HEK293 (cell line): ENCODE measurements at regions not wholly inside any gene's neighbourhood (a gene's known extent, or its start where the extent isn't known, plus 50 kb on each side); places are given as distances from the start of the nearest gene placed in this dataset.

ENCODE experiments used
- ZBTB1 ChIP-seq: fragments of 450-650 bp; formaldehyde crosslinking; IDR thresholded peaks from 2 replicates; pipeline ENCODE4 v1.5.1; 2016; ENCODE audit warnings: missing biosample characterization, missing genetic modification characterization
- ZNF239 ChIP-seq: fragments of 450-650 bp; formaldehyde crosslinking; IDR thresholded peaks from 2 replicates; pipeline ENCODE4 v1.5.1; 2016; ENCODE audit warnings: missing biosample characterization, missing genetic modification characterization

- TF ChIP-seq ZBTB1 (tag by site-specific recombination): no peak
- no peak for TF ChIP-seq ZNF239 (tag by site-specific recombination)
Observed at GRCh38 chr21:28738882-28739281, 253.8 kb downstream of the LTN1 start.
